ENCODE measurements at regions not wholly inside any gene's neighbourhood (a gene's known extent, or its start where the extent isn't known, plus 50 kb on each side); places are given as distances from the start of the nearest gene placed in this dataset.

DNA sequence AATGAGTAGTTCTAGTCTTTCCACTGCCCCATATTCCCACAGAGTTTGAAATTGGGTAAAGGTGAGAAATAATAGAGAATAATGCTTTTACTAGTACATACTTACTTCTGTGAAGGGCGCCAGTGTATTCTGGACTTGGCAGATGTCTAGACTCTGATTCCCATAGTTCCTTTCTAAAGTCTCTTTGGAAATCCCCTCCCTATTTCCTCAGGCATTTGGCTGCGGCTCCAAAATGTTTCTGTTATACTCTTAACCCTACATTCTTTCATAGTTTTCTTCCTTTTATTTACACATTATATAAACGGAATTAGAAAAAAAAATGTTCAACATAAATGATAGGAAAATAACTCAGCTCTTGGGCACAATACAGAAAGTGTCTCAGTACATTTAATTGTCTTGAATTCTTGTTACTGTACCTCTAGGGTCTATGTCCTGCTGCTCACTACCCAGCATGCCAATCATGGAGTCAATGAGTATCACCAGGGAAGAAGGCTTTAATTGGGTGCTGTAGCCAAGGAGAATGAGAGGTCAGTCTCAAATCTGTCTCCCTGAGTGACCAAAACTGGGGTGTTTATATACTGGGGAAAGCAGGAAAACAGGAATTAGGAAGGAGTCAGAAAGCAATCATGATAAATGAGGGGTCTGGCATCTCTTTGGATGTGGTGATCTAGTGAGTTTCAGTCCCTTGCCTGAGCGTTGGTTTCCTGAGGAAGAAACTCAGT, 147.8 kb upstream of the MMADHC start:
- peak overlapping the region; percentile 11 for H3K9ac ChIP-seq (replicated peaks; ENCODE audit: extremely low read depth, insufficient read depth, low read length)
- no peaks in the 10 kb centered on the region for H3K9me1 ChIP-seq (replicated peaks; ENCODE audit: control insufficient read depth, extremely low read depth, insufficient read depth, low read length)
- no peaks in the 10 kb centered on the region for H3K79me2 ChIP-seq (ENCODE audit: control insufficient read depth, insufficient read depth, low read length)
- ChIA-PET CTCF (interaction anchor here (2.1 kb wide), 1 partner anchor 35 kb away, joined by 5 read pairs; no protein-coding TSS in a partner anchor), POLR2A (no interaction called here)
- H4K20me1 ChIP-seq (replicated peaks; ENCODE audit: control insufficient read depth, extremely low read depth, insufficient read depth, low read length), result no peaks in the 10 kb centered on the region
- dilution Hi-C loops (cut with MboI; ENCODE audit: extremely low pct_ligation_motif_present, low sequenced_read_pairs), result no loop called here
- TF ChIP-seq, protein P1, sequence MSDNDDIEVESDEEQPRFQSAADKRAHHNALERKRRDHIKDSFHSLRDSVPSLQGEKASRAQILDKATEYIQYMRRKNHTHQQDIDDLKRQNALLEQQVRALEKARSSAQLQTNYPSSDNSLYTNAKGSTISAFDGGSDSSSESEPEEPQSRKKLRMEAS (IDR thresholded peaks at IDR 0.05; ENCODE audit: insufficient read depth, insufficient read length), result no peak
- TF ChIP-seq, protein P2, sequence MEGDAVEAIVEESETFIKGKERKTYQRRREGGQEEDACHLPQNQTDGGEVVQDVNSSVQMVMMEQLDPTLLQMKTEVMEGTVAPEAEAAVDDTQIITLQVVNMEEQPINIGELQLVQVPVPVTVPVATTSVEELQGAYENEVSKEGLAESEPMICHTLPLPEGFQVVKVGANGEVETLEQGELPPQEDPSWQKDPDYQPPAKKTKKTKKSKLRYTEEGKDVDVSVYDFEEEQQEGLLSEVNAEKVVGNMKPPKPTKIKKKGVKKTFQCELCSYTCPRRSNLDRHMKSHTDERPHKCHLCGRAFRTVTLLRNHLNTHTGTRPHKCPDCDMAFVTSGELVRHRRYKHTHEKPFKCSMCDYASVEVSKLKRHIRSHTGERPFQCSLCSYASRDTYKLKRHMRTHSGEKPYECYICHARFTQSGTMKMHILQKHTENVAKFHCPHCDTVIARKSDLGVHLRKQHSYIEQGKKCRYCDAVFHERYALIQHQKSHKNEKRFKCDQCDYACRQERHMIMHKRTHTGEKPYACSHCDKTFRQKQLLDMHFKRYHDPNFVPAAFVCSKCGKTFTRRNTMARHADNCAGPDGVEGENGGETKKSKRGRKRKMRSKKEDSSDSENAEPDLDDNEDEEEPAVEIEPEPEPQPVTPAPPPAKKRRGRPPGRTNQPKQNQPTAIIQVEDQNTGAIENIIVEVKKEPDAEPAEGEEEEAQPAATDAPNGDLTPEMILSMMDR (IDR thresholded peaks at IDR 0.05; ENCODE audit: extremely low read depth in 1 of 2, insufficient read depth in 1 of 2, low read depth in 1 of 2, low read length in 2 of 2), result no peak
- TF ChIP-seq JUN (IDR thresholded peaks at IDR 0.05; ENCODE audit: borderline replicate concordance, insufficient read depth, insufficient read length, low read depth) (no peak), GATA2 (IDR thresholded peaks at IDR 0.05; ENCODE audit: insufficient read depth, insufficient read length, low read depth, low read length) (no peak), MYC (IDR thresholded peaks at IDR 0.05; ENCODE audit: low read depth, low read length) (no peak), FOS (IDR thresholded peaks at IDR 0.05; ENCODE audit: borderline replicate concordance, insufficient read depth, low read length) (no peak), EZH2 (IDR thresholded peaks at IDR 0.05; ENCODE audit: borderline replicate concordance, low read depth, low read length, severe bottlenecking) (no peak), POLR2A (IDR thresholded peaks at IDR 0.05; ENCODE audit: low read depth, low read length) (no peak), POLR2AphosphoS5 (IDR thresholded peaks at IDR 0.05; ENCODE audit: insufficient read depth, low read depth, low read length) (no peak)
- peak overlapping the region; percentile 78 for H3K4me2 ChIP-seq (ENCODE audit: insufficient read depth, low read length)
- intact Hi-C loops (cut with micrococcal nuclease), result loop anchor here (2.0 to 10.0 kb wide), 4 partner anchors 33 to 889 kb away; partner anchors contain the start of gene RND3
- DNase-seq (ENCODE audit: low read depth, low spot score) (peak; percentile 78), FAIRE-seq (no peak)
- H3K27ac ChIP-seq (ENCODE audit: insufficient read depth, low read depth, low read length), result peak overlapping the region; percentile 97
- BruUV-seq (replicated peaks), result no TSS peak
- H3K4me3 ChIP-seq (replicated peaks in 1 of 3; ENCODE audit: insufficient read depth in 1 of 3, low read depth in 1 of 3, low read length in 3 of 3), result no peak overlapping the region
- H3K36me3 ChIP-seq (ENCODE audit: control insufficient read depth in 2 of 2, extremely low read depth in 1 of 2, insufficient read depth in 2 of 2, low read length in 2 of 2), result no peaks in the 10 kb centered on the region
- peaks cover 39% of the 10 kb centered on the region for H3K4me1 ChIP-seq (ENCODE audit: control insufficient read depth, extremely low read depth, insufficient read depth, low read length)
- no peak overlapping the region for H2AFZ ChIP-seq (ENCODE audit: low read depth, low read length)
- no peaks in the 10 kb centered on the region for H3K9me3 ChIP-seq (replicated peaks; ENCODE audit: control insufficient read depth, insufficient read depth, low read length)
- H3K27me3 ChIP-seq (ENCODE audit: control insufficient read depth in 2 of 2, insufficient read depth in 2 of 2, low read length in 2 of 2), result no peaks in the 10 kb centered on the region
